Frontal cortex (tissue), 3 donors: ENCODE measurements at regions not wholly inside any gene's neighbourhood (a gene's known extent, or its start where the extent isn't known, plus 50 kb on each side); places are given as distances from the start of the nearest gene placed in this dataset.
"Not testable (repeated sequence)": the region's sequence is repeated elsewhere in the genome, so short reads cannot be mapped to it uniquely, and the experiment has no call there.

Experiments
- DNase-seq, 2 donors: peaks; one replicate each; pipeline ENCODE4 v3.0.0; 2012; ENCODE audit warnings: low spot score in 2 of 2
- FAIRE-seq: peaks from 2 replicates; lab custom pipeline; 2012; peaks lifted over from hg19 to GRCh38; lab: Jason Lieb, UNC
- donor health status: control.
- donor health status: control.
- donor health status: control.

DNA sequence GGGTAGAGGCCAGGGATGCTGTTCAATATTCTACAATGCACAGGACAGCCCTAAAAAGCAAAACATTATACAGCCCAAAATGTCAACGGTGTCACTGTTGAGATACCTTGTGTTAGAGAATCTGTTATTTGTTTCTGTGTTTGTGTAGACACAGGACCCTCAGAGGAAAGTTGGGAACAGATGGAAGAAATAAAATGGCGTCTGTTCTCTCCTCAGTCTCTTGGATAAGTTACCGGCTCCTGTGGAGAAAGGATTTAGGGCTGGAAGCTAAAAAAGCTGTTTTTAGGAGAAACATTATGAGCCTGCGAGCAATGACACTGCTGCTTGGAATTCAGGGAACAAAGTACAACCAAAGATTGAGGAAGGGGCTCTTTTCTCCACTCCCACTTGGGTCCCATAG, 688.6 kb upstream of the ZNF385D start:
- FAIRE-seq, result no peak
- no peak for DNase-seq

GRCh38 chr3:22441711-22442110, 690.7 kb upstream of the ZNF385D start:
- no peak for FAIRE-seq
- no peak for DNase-seq

- DNase-seq, result no peak
- no peak for FAIRE-seq
Observed at GRCh38 chr3:22443571-22444233, 692.7 kb upstream of the ZNF385D start.

GRCh38 chr3:22445336-22445735, 694.3 kb upstream of the ZNF385D start:
- DNase-seq, FAIRE-seq: not testable (repeated sequence)

GRCh38 chr3:22450786-22451400, 699.9 kb upstream of the ZNF385D start:
- DNase-seq (no peak), FAIRE-seq (no peak)

- no peak for DNase-seq
- FAIRE-seq, result no peak
Observed at GRCh38 chr3:22451501-22451900, 700.5 kb upstream of the ZNF385D start.

- DNase-seq (no peak), FAIRE-seq (peak; percentile 64)
Observed at GRCh38 chr3:22453906-22454535, 703.0 kb upstream of the ZNF385D start.

DNA sequence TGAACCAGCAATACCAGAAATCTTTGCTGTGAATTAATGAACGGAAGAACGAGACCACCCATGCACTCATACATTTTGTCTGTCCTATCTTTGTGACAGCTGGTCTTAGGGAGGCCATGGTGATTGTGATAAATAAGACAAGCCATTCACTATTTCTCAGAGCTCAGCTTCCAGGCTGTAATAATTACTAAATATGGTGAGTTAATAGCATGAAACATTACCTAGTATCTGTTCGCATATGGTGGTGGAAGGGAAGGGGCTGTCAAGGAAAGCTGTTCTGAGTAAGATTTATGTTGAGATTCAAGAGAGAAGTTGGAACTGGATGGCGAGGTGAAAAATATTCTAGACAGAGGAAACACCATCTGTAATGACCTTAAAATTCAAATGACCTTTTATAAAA, 719.0 kb upstream of the ZNF385D start:
- no peak for FAIRE-seq

GRCh38 chr3:22471557-22471956, 720.5 kb upstream of the ZNF385D start:
- FAIRE-seq (no peak), DNase-seq (no peak)

More for the DNA sequence above, 719.0 kb upstream of the ZNF385D start:
- DNase-seq, result no peak

DNA sequence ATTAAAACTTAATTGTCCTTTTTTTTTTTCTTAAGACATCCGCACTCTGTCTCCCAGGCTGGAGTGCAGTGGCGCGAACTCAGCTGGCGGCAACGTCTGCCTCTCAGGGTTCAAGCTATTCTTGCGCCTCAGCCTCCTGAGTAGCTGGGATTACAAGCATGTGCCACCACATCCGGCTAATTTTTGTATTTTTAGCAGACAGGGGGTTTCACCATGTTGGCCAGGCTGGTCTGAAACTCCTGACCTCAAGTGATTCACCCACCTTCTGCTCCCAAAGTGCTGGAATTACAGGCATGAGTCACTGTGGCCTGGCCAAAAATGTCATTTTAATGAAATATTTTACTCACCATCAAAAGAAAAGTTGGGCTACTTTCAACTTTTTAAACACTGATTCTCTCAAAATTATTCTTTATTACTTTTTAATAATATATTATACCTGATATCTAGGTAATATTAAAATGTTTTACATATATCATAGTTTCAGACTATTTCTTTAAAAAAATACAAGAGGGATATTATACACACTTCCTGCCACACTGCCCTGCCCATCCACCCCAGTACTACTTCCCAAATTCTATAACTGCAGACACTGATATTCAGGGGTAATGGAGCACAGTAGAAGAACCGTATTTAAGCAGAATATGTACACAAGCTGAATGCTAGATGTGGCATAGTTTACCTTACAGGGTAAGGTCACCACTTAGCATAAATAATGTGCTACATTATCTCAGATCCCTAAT, 723.9 kb upstream of the ZNF385D start:
- FAIRE-seq (no peak), DNase-seq (no peak)

GRCh38 chr3:22475665-22476240, 724.7 kb upstream of the ZNF385D start:
- FAIRE-seq, result no peak
- no peak for DNase-seq

GRCh38 chr3:22476976-22477375, 726.0 kb upstream of the ZNF385D start:
- DNase-seq (no peak), FAIRE-seq (no peak)

DNA sequence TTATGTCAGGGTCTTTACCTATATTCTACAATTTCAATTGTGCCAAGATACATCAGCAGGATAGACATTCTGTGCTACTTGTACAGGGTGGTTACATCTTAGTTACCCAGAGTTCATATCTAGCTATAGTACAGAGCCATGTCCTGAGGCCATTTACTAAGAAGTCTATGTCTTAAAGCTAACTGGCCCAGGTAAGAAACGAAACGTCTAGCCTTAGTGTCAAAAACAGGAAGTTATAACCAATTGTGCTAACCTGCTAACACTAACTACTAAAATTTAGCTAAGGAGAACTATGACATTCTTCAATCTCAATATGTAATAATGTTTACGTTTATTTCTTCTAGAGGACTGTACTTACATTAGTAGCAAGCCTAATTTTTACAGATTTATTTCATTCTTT, 717.2 kb upstream of the UBE2E2 start:
- DNase-seq (no peak), FAIRE-seq (no peak)

DNA sequence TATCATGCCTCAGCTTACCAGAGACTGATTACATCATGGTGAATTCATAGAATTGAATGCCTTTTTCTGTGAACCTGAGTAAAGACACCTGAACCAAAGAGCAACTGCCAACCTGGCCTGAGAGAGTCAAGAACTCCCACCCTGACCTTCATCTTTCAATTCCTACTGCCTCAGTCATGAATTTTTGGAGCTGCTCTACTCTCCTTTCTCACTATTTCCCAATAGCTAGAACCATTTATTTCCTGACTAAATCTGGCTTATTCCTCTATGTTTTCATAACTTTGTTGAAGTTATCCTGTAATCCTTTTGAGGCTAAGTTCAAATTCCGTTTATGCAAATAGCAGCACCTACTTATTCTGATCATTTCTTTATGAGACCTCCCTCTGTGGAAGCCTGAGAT, 712.4 kb upstream of the UBE2E2 start:
- DNase-seq (no peak), FAIRE-seq (no peak)

DNA sequence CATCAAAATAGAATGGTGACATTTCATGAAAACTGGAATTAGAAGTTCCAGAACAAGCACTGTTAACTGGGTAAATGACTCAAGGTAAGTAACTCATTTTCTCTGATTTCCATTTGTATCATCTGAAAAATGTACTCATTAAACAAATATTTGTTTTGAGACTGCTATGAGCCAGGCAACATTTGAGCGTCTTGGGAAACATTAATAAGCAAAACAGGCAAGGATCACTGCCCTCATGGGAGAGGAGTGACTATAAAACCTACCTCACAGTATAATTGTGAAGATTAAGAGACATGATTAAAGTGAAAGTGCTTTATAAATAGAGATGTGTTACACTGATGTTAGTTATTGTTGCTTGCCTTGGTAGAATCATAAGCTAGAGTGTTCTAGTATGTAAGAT, 711.8 kb upstream of the UBE2E2 start:
- no peak for DNase-seq
- no peak for FAIRE-seq

GRCh38 chr3:22492342-22492741, 710.8 kb upstream of the UBE2E2 start:
- no peak for FAIRE-seq

DNA sequence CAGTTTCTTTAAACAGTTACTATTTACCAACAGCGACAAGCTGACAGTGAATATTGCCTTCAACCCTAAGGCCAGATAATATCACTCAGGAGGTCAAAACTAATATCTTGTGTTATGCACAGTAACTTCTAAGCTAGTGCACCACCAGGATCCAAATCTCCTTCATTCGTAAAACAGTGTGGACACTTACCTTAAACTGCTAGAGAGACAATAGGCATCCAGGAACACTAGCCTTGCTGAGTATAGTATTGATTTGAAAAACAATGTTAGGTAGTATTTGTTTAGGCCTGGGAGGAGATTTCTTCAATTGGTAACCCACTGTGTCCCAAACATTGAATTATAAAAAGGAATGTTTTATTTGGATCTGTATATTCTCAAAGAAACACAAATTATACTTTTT, 707.9 kb upstream of the UBE2E2 start:
- FAIRE-seq, result no peak
- DNase-seq, result no peak

More at GRCh38 chr3:22492342-22492741, 710.8 kb upstream of the UBE2E2 start:
- no peak for DNase-seq

DNA sequence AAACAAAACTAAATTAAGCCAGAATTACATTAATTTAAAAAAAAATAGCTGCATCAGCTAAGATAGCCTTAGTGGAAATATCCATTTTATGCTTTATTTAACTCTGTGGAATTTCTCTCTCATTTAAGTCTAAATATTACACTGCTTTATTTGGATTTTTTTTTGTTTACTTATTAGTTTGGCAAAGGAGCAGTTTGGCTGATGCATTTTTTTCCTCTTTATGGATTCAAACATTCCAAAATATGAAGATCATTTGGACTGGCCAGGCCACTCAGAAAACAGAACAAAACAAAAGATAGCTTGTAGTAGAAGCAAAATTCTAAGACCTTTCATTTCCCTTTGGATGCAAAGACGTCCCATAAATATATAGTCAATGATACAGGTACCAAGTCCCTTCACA, 707.3 kb upstream of the UBE2E2 start:
- no peak for FAIRE-seq
- no peak for DNase-seq

GRCh38 chr3:22496641-22497040, 706.5 kb upstream of the UBE2E2 start:
- DNase-seq (no peak), FAIRE-seq (no peak)

DNA sequence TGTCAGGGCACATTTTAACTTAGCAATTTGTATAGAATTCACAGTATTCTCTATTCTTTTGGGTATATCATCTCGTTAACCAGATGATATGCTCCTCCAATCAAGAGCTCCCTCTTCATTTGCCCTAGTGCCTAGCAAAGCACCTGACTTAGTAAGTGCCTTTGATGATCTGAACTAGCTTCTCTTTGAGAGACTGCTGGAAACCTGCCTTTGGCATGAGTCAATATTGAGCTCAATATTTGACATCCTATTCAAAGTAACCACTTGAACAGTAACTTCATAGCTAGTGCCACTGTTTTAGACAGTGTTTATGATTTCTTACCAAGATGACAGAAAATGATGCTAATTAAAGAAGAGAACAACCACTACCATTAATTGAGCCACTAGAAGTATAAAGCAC, 696.3 kb upstream of the UBE2E2 start:
- FAIRE-seq, result no peak
- DNase-seq, result no peak
